ENCODE measurements at regions not wholly inside any gene's neighbourhood (a gene's known extent, or its start where the extent isn't known, plus 50 kb on each side); places are given as distances from the start of the nearest gene placed in this dataset.

GRCh38 chr10:55002420-55002819, 201.4 kb upstream of the PCDH15 start:
- no peak overlapping the region for H3K4ac ChIP-seq (ENCODE audit: low read depth in 1 of 2, low read length in 2 of 2)
- H2AFZ ChIP-seq (ENCODE audit: low read depth, low read length): no peak overlapping the region
- no peaks in the 10 kb centered on the region for H3K36me3 ChIP-seq (ENCODE audit: control insufficient read depth in 1 of 2, insufficient read depth in 2 of 2, low read depth in 1 of 2, low read length in 2 of 2)
- no peak overlapping the region for H2BK12ac ChIP-seq (ENCODE audit: low read length in 2 of 2)
- no peaks in the 10 kb centered on the region for H3K79me1 ChIP-seq (replicated peaks; ENCODE audit: low read length, poor library complexity, severe bottlenecking)
- no peak overlapping the region for H4K8ac ChIP-seq (ENCODE audit: low read length)
- no peak for DNase-seq
- no peak overlapping the region for H3K18ac ChIP-seq (ENCODE audit: low read depth in 1 of 2, low read length in 2 of 2)
- no peaks in the 10 kb centered on the region for H3K27me3 ChIP-seq (ENCODE audit: control insufficient read depth in 1 of 2, insufficient read depth in 1 of 2, low read length in 2 of 2)
- H3K27ac ChIP-seq (ENCODE audit: low read length, poor library complexity, severe bottlenecking): no peak overlapping the region
- no peaks in the 10 kb centered on the region for H3K4me1 ChIP-seq (ENCODE audit: control insufficient read depth, insufficient read depth, low read depth, low read length)
- no peak overlapping the region for H3K4me2 ChIP-seq (ENCODE audit: low read length, poor library complexity, severe bottlenecking)
- H3K9me3 ChIP-seq (ENCODE audit: control insufficient read depth, low read length): no peaks in the 10 kb centered on the region
- H3K23ac ChIP-seq (ENCODE audit: low read length in 2 of 2): no peak overlapping the region
- no peak overlapping the region for H2BK15ac ChIP-seq (ENCODE audit: low read depth, poor library complexity, severe bottlenecking)
- H2AK5ac ChIP-seq (ENCODE audit: low read length, severe bottlenecking): no peak overlapping the region
- H3K14ac ChIP-seq (ENCODE audit: low read length in 2 of 2): no peak overlapping the region
- no peak overlapping the region for H2BK120ac ChIP-seq (ENCODE audit: low read depth, low read length)
- H4K91ac ChIP-seq (ENCODE audit: low read length): no peak overlapping the region
- H2BK5ac ChIP-seq (ENCODE audit: low read depth, low read length, poor library complexity, severe bottlenecking): no peak overlapping the region
- H3K4me3 ChIP-seq (ENCODE audit: insufficient read depth in 1 of 2, low read depth in 1 of 2, low read length in 2 of 2): no peak overlapping the region
- H3K9ac ChIP-seq (ENCODE audit: low read length): no peak overlapping the region

- H3K36me3 ChIP-seq (ENCODE audit: control insufficient read depth in 1 of 2, insufficient read depth in 2 of 2, low read depth in 1 of 2, low read length in 2 of 2): no peaks in the 10 kb centered on the region
- no peak overlapping the region for H2BK12ac ChIP-seq (ENCODE audit: low read length in 2 of 2)
- no peak overlapping the region for H3K18ac ChIP-seq (ENCODE audit: low read depth in 1 of 2, low read length in 2 of 2)
- DNase-seq: no peak
- H3K14ac ChIP-seq (ENCODE audit: low read length in 2 of 2): no peak overlapping the region
- no peak overlapping the region for H3K27ac ChIP-seq (ENCODE audit: low read length, poor library complexity, severe bottlenecking)
- no peak overlapping the region for H3K4me3 ChIP-seq (ENCODE audit: insufficient read depth in 1 of 2, low read depth in 1 of 2, low read length in 2 of 2)
- no peaks in the 10 kb centered on the region for H3K27me3 ChIP-seq (ENCODE audit: control insufficient read depth in 1 of 2, insufficient read depth in 1 of 2, low read length in 2 of 2)
- no peak overlapping the region for H2AFZ ChIP-seq (ENCODE audit: low read depth, low read length)
- no peak overlapping the region for H3K23ac ChIP-seq (ENCODE audit: low read length in 2 of 2)
- no peak overlapping the region for H3K9ac ChIP-seq (ENCODE audit: low read length)
- no peaks in the 10 kb centered on the region for H3K4me1 ChIP-seq (ENCODE audit: control insufficient read depth, insufficient read depth, low read depth, low read length)
- no peak overlapping the region for H2BK15ac ChIP-seq (ENCODE audit: low read depth, poor library complexity, severe bottlenecking)
- WGBS: 65% methylated on average over 1 of the region's 1 CpG
- no peak overlapping the region for H4K8ac ChIP-seq (ENCODE audit: low read length)
- H4K91ac ChIP-seq (ENCODE audit: low read length): no peak overlapping the region
- no peak overlapping the region for H2BK5ac ChIP-seq (ENCODE audit: low read depth, low read length, poor library complexity, severe bottlenecking)
- H3K9me3 ChIP-seq (ENCODE audit: control insufficient read depth, low read length): no peaks in the 10 kb centered on the region
- no peak overlapping the region for H2BK120ac ChIP-seq (ENCODE audit: low read depth, low read length)
- no peaks in the 10 kb centered on the region for H3K79me1 ChIP-seq (replicated peaks; ENCODE audit: low read length, poor library complexity, severe bottlenecking)
- no peak overlapping the region for H3K4ac ChIP-seq (ENCODE audit: low read depth in 1 of 2, low read length in 2 of 2)
- no peak overlapping the region for H2AK5ac ChIP-seq (ENCODE audit: low read length, severe bottlenecking)
- no peak overlapping the region for H3K4me2 ChIP-seq (ENCODE audit: low read length, poor library complexity, severe bottlenecking)
Measured at GRCh38 chr10:55001422-55001821, 200.4 kb upstream of the PCDH15 start.

GRCh38 chr10:54993148-54993547, 192.1 kb upstream of the PCDH15 start:
- Histone ChIP-seq H4K91ac (ENCODE audit: low read length) (no peak overlapping the region), H3K18ac (ENCODE audit: low read depth in 1 of 2, low read length in 2 of 2) (no peak overlapping the region), H3K27ac (ENCODE audit: low read length, poor library complexity, severe bottlenecking) (no peak overlapping the region), H3K4me2 (ENCODE audit: low read length, poor library complexity, severe bottlenecking) (no peak overlapping the region), H2BK12ac (ENCODE audit: low read length in 2 of 2) (no peak overlapping the region), H3K9me3 (ENCODE audit: control insufficient read depth, low read length) (no peaks in the 10 kb centered on the region), H3K4me1 (ENCODE audit: control insufficient read depth, insufficient read depth, low read depth, low read length) (no peaks in the 10 kb centered on the region), H2BK5ac (ENCODE audit: low read depth, low read length, poor library complexity, severe bottlenecking) (no peak overlapping the region), H2AFZ (ENCODE audit: low read depth, low read length) (no peak overlapping the region), H2BK120ac (ENCODE audit: low read depth, low read length) (no peak overlapping the region), H3K4ac (ENCODE audit: low read depth in 1 of 2, low read length in 2 of 2) (no peak overlapping the region), H2AK5ac (ENCODE audit: low read length, severe bottlenecking) (no peak overlapping the region), H4K8ac (ENCODE audit: low read length) (no peak overlapping the region), H3K23ac (ENCODE audit: low read length in 2 of 2) (no peak overlapping the region), H3K4me3 (ENCODE audit: insufficient read depth in 1 of 2, low read depth in 1 of 2, low read length in 2 of 2) (no peak overlapping the region), H3K9ac (ENCODE audit: low read length) (no peak overlapping the region), H3K79me1 (replicated peaks; ENCODE audit: low read length, poor library complexity, severe bottlenecking) (no peaks in the 10 kb centered on the region), H3K27me3 (ENCODE audit: control insufficient read depth in 1 of 2, insufficient read depth in 1 of 2, low read length in 2 of 2) (no peaks in the 10 kb centered on the region), H2BK15ac (ENCODE audit: low read depth, poor library complexity, severe bottlenecking) (no peak overlapping the region), H3K14ac (ENCODE audit: low read length in 2 of 2) (no peak overlapping the region), H3K36me3 (ENCODE audit: control insufficient read depth in 1 of 2, insufficient read depth in 2 of 2, low read depth in 1 of 2, low read length in 2 of 2) (no peaks in the 10 kb centered on the region)
- WGBS: no CpG with 5 or more reads among the region's 2 CpGs
- DNase-seq: no peak

GRCh38 chr10:54985732-54986131, 184.7 kb upstream of the PCDH15 start:
- Histone ChIP-seq H2BK12ac (ENCODE audit: low read length in 2 of 2) (no peak overlapping the region), H3K4ac (ENCODE audit: low read depth in 1 of 2, low read length in 2 of 2) (no peak overlapping the region), H3K18ac (ENCODE audit: low read depth in 1 of 2, low read length in 2 of 2) (no peak overlapping the region), H4K8ac (ENCODE audit: low read length) (no peak overlapping the region), H3K36me3 (ENCODE audit: control insufficient read depth in 1 of 2, insufficient read depth in 2 of 2, low read depth in 1 of 2, low read length in 2 of 2) (no peaks in the 10 kb centered on the region), H3K4me2 (ENCODE audit: low read length, poor library complexity, severe bottlenecking) (no peak overlapping the region), H3K27me3 (ENCODE audit: control insufficient read depth in 1 of 2, insufficient read depth in 1 of 2, low read length in 2 of 2) (no peaks in the 10 kb centered on the region), H3K4me1 (ENCODE audit: control insufficient read depth, insufficient read depth, low read depth, low read length) (no peaks in the 10 kb centered on the region), H2BK15ac (ENCODE audit: low read depth, poor library complexity, severe bottlenecking) (no peak overlapping the region), H3K9me3 (ENCODE audit: control insufficient read depth, low read length) (no peaks in the 10 kb centered on the region), H3K9ac (ENCODE audit: low read length) (no peak overlapping the region), H3K4me3 (ENCODE audit: insufficient read depth in 1 of 2, low read depth in 1 of 2, low read length in 2 of 2) (no peak overlapping the region), H4K91ac (ENCODE audit: low read length) (no peak overlapping the region), H3K79me1 (replicated peaks; ENCODE audit: low read length, poor library complexity, severe bottlenecking) (no peaks in the 10 kb centered on the region), H3K23ac (ENCODE audit: low read length in 2 of 2) (no peak overlapping the region), H2BK120ac (ENCODE audit: low read depth, low read length) (no peak overlapping the region), H2BK5ac (ENCODE audit: low read depth, low read length, poor library complexity, severe bottlenecking) (no peak overlapping the region), H3K27ac (ENCODE audit: low read length, poor library complexity, severe bottlenecking) (no peak overlapping the region), H2AK5ac (ENCODE audit: low read length, severe bottlenecking) (no peak overlapping the region), H2AFZ (ENCODE audit: low read depth, low read length) (no peak overlapping the region), H3K14ac (ENCODE audit: low read length in 2 of 2) (no peak overlapping the region)
- peak; percentile 27 for DNase-seq
- 9% methylated on average over 1 of the region's 1 CpG for WGBS
